Common myeloid progenitor, CD34-positive (primary cell): ENCODE measurements at regions not wholly inside any gene's neighbourhood (a gene's known extent, or its start where the extent isn't known, plus 50 kb on each side); places are given as distances from the start of the nearest gene placed in this dataset.

Experiments
- CTCF ChIA-PET: fragments of 350-600 bp; sonication (Branson Sonifier 250); formaldehyde crosslinking; loops from one replicate; lab custom pipeline; 2021; ENCODE audit warnings: antibody characterized with exemption; lab: Charles Lee
- POLR2A ChIA-PET: fragments of 350-600 bp; sonication (Branson Sonifier 250); formaldehyde crosslinking; loops from one replicate; lab custom pipeline; 2021; ENCODE audit warnings: antibody characterized with exemption; lab: Charles Lee
- DNase-seq, 3 donors: peaks; one replicate each; pipeline versions ENCODE4 v3.0.0 to v3.0.0-alpha.2; 2013
- H3K27ac ChIP-seq, 2 experiments: 1 replicate in 1 of 2; 2 replicates in 1 of 2; pipeline ENCODE4 v1.7.0; 2013; ENCODE audit warnings: inconsistent platforms in 2 of 2, low read length in 2 of 2, mild to moderate bottlenecking in 2 of 2, low read depth in 1 of 2, moderate library complexity in 1 of 2; ENCODE audit not compliant: severe bottlenecking in 2 of 2, insufficient read depth in 1 of 2, poor library complexity in 1 of 2
- H3K27me3 ChIP-seq, 5 experiments: replicated peaks in 2 of 5; 1 replicate in 3 of 5; 2 replicates in 2 of 5; pipeline versions ENCODE4 v1.6.1 to v1.7.0; 2013; ENCODE audit warnings: low read length in 4 of 5, mild to moderate bottlenecking in 2 of 5, moderate library complexity in 2 of 5, inconsistent platforms in 1 of 5; ENCODE audit not compliant: insufficient read depth in 5 of 5, control insufficient read depth in 4 of 5
- H3K36me3 ChIP-seq, 4 experiments: 1 replicate in 2 of 4; 2 replicates in 2 of 4; pipeline versions ENCODE4 v1.6.1 to v1.7.0; 2013; ENCODE audit warnings: low read length in 3 of 4, control low read depth in 1 of 4, mild to moderate bottlenecking in 1 of 4; ENCODE audit not compliant: control insufficient read depth in 4 of 4, insufficient read depth in 4 of 4
- H3K4me1 ChIP-seq, 4 experiments: 1 replicate in 3 of 4; 2 replicates in 1 of 4; pipeline versions ENCODE4 v1.6.1 to v1.7.1; 2013; ENCODE audit warnings: low read length in 3 of 4, mild to moderate bottlenecking in 3 of 4, control low read depth in 1 of 4, inconsistent platforms in 1 of 4, moderate library complexity in 1 of 4; ENCODE audit not compliant: control insufficient read depth in 4 of 4, insufficient read depth in 4 of 4; ENCODE audit errors: control extremely low read depth in 1 of 4
- H3K4me3 ChIP-seq, 7 experiments: 1 replicate in 4 of 7; 2 replicates in 3 of 7; pipeline versions ENCODE4 v1.5.1 to v1.7.0; 2013; ENCODE audit warnings: mild to moderate bottlenecking in 7 of 7, low read length in 6 of 7, moderate library complexity in 6 of 7, inconsistent platforms in 2 of 7, low read depth in 2 of 7, control low read depth in 1 of 7; ENCODE audit not compliant: insufficient read depth in 4 of 7, control insufficient read depth in 1 of 7; ENCODE audit errors: extremely low read depth in 1 of 7
- H3K9me3 ChIP-seq, 5 experiments: 1 replicate in 4 of 5; 2 replicates in 1 of 5; pipeline versions ENCODE4 v1.6.1 to v1.7.1; 2013; ENCODE audit warnings: low read length in 4 of 5, mild to moderate bottlenecking in 2 of 5, inconsistent platforms in 1 of 5, low read depth in 1 of 5, moderate library complexity in 1 of 5; ENCODE audit not compliant: control insufficient read depth in 4 of 5, insufficient read depth in 2 of 5; ENCODE audit errors: control extremely low read depth in 1 of 5
- whole genome bisulfite sequencing: methylation state at CpG from one replicate; pipeline ENCODE4 v1.1.5; 2013; ENCODE audit not compliant: insufficient coverage; 5-methylcytosine and 5-hydroxymethylcytosine counted together

- WGBS, result no CpG with 5 or more reads among the region's 1 CpG
- no peak for DNase-seq
- no peak overlapping the region for H3K4me3 ChIP-seq
- no peaks in the 10 kb centered on the region for H3K27me3 ChIP-seq
- no peak overlapping the region for H3K27ac ChIP-seq
- no peaks in the 10 kb centered on the region for H3K36me3 ChIP-seq
- ChIA-PET CTCF (no interaction called here), POLR2A (interaction anchor here (0.6 kb wide), 1 partner anchor 18 kb away, joined by 3 read pairs; no protein-coding TSS in a partner anchor)
- H3K4me1 ChIP-seq, result no peaks in the 10 kb centered on the region
- H3K9me3 ChIP-seq, result no peaks in the 10 kb centered on the region
Observed at GRCh38 chr13:73240193-73240592, 181.4 kb downstream of the KLF5 start.

- 98% methylated on average over 11 of the region's 13 CpGs for WGBS
- no peak overlapping the region for H3K4me3 ChIP-seq
- H3K4me1 ChIP-seq, result peaks cover 3 to 13% (median 7%) of the 10 kb centered on the region in 4 experiments
- ChIA-PET POLR2A (no interaction called here), CTCF (no interaction called here)
- no peaks in the 10 kb centered on the region for H3K9me3 ChIP-seq
- no peak overlapping the region for H3K27ac ChIP-seq
- H3K27me3 ChIP-seq, result no peaks in the 10 kb centered on the region
- no peak for DNase-seq
- H3K36me3 ChIP-seq, result no peaks in the 10 kb centered on the region
Observed at GRCh38 chr13:73235385-73235784, 176.6 kb downstream of the KLF5 start.

GRCh38 chr13:73231471-73231870 is 172.7 kb downstream of the KLF5 start:
- no peak overlapping the region for H3K27ac ChIP-seq
- DNase-seq, result peak in 2 of 3 donors; percentile 39 to 44
- POLR2A ChIA-PET, result no interaction called here
- no peak overlapping the region for H3K4me3 ChIP-seq
- H3K9me3 ChIP-seq, result no peaks in the 10 kb centered on the region
- peaks cover 3 to 14% (median 9%) of the 10 kb centered on the region in 4 experiments for H3K4me1 ChIP-seq
- H3K27me3 ChIP-seq, result no peaks in the 10 kb centered on the region
- WGBS, result no CpG with 5 or more reads among the region's 4 CpGs
- H3K36me3 ChIP-seq, result no peaks in the 10 kb centered on the region
- CTCF ChIA-PET, result interaction anchor here (1.3 kb wide), 1 partner anchor 185 kb away, joined by 3 read pairs; no protein-coding TSS in a partner anchor

GRCh38 chr13:73230716-73231115 is 171.9 kb downstream of the KLF5 start:
- peak; percentile 9 to 67 (median 67) for DNase-seq
- 30% methylated on average over 2 of the region's 3 CpGs for WGBS
- Histone ChIP-seq H3K36me3 (no peaks in the 10 kb centered on the region), H3K27me3 (no peaks in the 10 kb centered on the region), H3K4me1 (peaks cover 3 to 14% (median 9%) of the 10 kb centered on the region in 4 experiments), H3K4me3 (no peak overlapping the region), H3K9me3 (no peaks in the 10 kb centered on the region), H3K27ac (no peak overlapping the region)
- CTCF ChIA-PET, result interaction anchor here (1.3 kb wide), 1 partner anchor 186 kb away, joined by 3 read pairs; no protein-coding TSS in a partner anchor
- POLR2A ChIA-PET, result no interaction called here

- DNase-seq, result peak; percentile 11 to 52 (median 52)
- no peaks in the 10 kb centered on the region for H3K27me3 ChIP-seq
- no peaks in the 10 kb centered on the region for H3K36me3 ChIP-seq
- no peaks in the 10 kb centered on the region for H3K9me3 ChIP-seq
- ChIA-PET POLR2A (no interaction called here), CTCF (interaction anchor here (1.0 to 1.1 kb wide), 2 partner anchors 391 to 479 kb away, joined by 3 read pairs; no protein-coding TSS in a partner anchor)
- H3K27ac ChIP-seq, result no peak overlapping the region
- H3K4me1 ChIP-seq, result peaks cover 3 to 14% (median 9%) of the 10 kb centered on the region in 4 experiments
- no peak overlapping the region for H3K4me3 ChIP-seq
Observed at GRCh38 chr13:73228546-73228945, 169.7 kb downstream of the KLF5 start.

- 100% methylated on average over 1 of the region's 1 CpG for WGBS
- ChIA-PET POLR2A (no interaction called here), CTCF (no interaction called here)
- H3K27ac ChIP-seq, result no peak overlapping the region
- DNase-seq, result no peak
- no peaks in the 10 kb centered on the region for H3K9me3 ChIP-seq
- H3K36me3 ChIP-seq, result no peaks in the 10 kb centered on the region
- H3K4me1 ChIP-seq, result peaks cover 0 to 7% (median 4%) of the 10 kb centered on the region in 4 experiments
- no peak overlapping the region for H3K4me3 ChIP-seq
- H3K27me3 ChIP-seq, result no peaks in the 10 kb centered on the region
Observed at GRCh38 chr13:73225990-73226389, 167.2 kb downstream of the KLF5 start.

GRCh38 chr13:73224703-73225102 is 165.9 kb downstream of the KLF5 start:
- Histone ChIP-seq H3K9me3 (no peaks in the 10 kb centered on the region), H3K27me3 (no peaks in the 10 kb centered on the region), H3K4me3 (no peak overlapping the region), H3K36me3 (no peaks in the 10 kb centered on the region), H3K4me1 (no peaks in the 10 kb centered on the region), H3K27ac (no peak overlapping the region)
- WGBS, result no CpG with 5 or more reads among the region's 1 CpG
- peak in 2 of 3 donors; percentile 33 to 42 for DNase-seq
- ChIA-PET CTCF (no interaction called here), POLR2A (no interaction called here)
